ENCODE measurements at regions not wholly inside any gene's neighbourhood (a gene's known extent, or its start where the extent isn't known, plus 50 kb on each side); places are given as distances from the start of the nearest gene placed in this dataset.
"Not testable (repeated sequence)": the region's sequence is repeated elsewhere in the genome, so short reads cannot be mapped to it uniquely, and the experiment has no call there.

DNA sequence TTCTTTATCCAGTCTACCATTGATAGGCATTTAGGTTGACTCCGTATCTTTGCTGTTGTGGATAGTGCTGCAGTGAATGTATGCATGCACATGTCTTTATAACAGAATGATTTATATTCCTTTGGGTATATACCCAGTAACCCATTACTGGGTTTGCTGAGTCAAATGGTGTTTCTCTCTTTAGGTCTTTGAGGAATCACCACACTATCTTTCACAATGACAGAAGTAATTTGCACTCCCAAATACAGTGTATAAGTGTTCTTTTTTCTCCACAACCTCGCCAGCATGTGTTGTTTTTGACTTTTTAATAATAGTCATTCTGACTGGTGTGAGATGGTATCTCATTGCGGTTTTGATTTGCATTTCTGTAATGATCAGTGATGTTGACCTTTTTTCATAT is 271.3 kb downstream of the SV2B start:
- TF ChIP-seq, protein P1, sequence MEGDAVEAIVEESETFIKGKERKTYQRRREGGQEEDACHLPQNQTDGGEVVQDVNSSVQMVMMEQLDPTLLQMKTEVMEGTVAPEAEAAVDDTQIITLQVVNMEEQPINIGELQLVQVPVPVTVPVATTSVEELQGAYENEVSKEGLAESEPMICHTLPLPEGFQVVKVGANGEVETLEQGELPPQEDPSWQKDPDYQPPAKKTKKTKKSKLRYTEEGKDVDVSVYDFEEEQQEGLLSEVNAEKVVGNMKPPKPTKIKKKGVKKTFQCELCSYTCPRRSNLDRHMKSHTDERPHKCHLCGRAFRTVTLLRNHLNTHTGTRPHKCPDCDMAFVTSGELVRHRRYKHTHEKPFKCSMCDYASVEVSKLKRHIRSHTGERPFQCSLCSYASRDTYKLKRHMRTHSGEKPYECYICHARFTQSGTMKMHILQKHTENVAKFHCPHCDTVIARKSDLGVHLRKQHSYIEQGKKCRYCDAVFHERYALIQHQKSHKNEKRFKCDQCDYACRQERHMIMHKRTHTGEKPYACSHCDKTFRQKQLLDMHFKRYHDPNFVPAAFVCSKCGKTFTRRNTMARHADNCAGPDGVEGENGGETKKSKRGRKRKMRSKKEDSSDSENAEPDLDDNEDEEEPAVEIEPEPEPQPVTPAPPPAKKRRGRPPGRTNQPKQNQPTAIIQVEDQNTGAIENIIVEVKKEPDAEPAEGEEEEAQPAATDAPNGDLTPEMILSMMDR (IDR thresholded peaks at IDR 0.05): not testable (repeated sequence)
- not testable (repeated sequence) for TF ChIP-seq EZH2 (IDR thresholded peaks at IDR 0.05)

Measured in neural progenitor cell (in vitro differentiated cells).